ENCODE measurements at regions not wholly inside any gene's neighbourhood (a gene's known extent, or its start where the extent isn't known, plus 50 kb on each side); places are given as distances from the start of the nearest gene placed in this dataset.
A peak's percentile ranks its signal among the peaks of the same experiment; 100 is the strongest.

- H3K4me3 ChIP-seq (ENCODE audit: low read length), result no peak overlapping the region
- TF ChIP-seq CTCF (conservative IDR thresholded peaks at IDR 0.05; ENCODE audit: low read length), result no peak
- DNase-seq (ENCODE audit: low read depth), result no peak
Measured at GRCh38 chr16:54412777-54413455, 126.3 kb upstream of the IRX3 start.

- TF ChIP-seq CTCF (conservative IDR thresholded peaks at IDR 0.05; ENCODE audit: low read length), result no peak
- DNase-seq (ENCODE audit: low read depth), result no peak
- no peak overlapping the region for H3K4me3 ChIP-seq (ENCODE audit: low read length)
Measured at GRCh38 chr16:54412037-54412436, 125.5 kb upstream of the IRX3 start.

- no peak overlapping the region for H3K4me3 ChIP-seq (ENCODE audit: low read length)
- DNase-seq (ENCODE audit: low read depth), result no peak
- TF ChIP-seq CTCF (conservative IDR thresholded peaks at IDR 0.05; ENCODE audit: low read length), result no peak
Measured at GRCh38 chr16:54411544-54411943, 125.0 kb upstream of the IRX3 start.

GRCh38 chr16:54409982-54410381, 123.4 kb upstream of the IRX3 start:
- no peak overlapping the region for H3K4me3 ChIP-seq (ENCODE audit: low read length)
- no peak for TF ChIP-seq CTCF (conservative IDR thresholded peaks at IDR 0.05; ENCODE audit: low read length)
- no peak for DNase-seq (ENCODE audit: low read depth)

GRCh38 chr16:54407596-54407995, 121.0 kb upstream of the IRX3 start:
- no peak overlapping the region for H3K4me3 ChIP-seq (ENCODE audit: low read length)
- peak; percentile 90 for DNase-seq (ENCODE audit: low read depth)
- no peak for TF ChIP-seq CTCF (conservative IDR thresholded peaks at IDR 0.05; ENCODE audit: low read length)

GRCh38 chr16:54405478-54405877, 118.9 kb upstream of the IRX3 start:
- no peak for DNase-seq (ENCODE audit: low read depth)
- no peak for TF ChIP-seq CTCF (conservative IDR thresholded peaks at IDR 0.05; ENCODE audit: low read length)
- no peak overlapping the region for H3K4me3 ChIP-seq (ENCODE audit: low read length)

- H3K4me3 ChIP-seq (ENCODE audit: low read length), result no peak overlapping the region
- no peak for TF ChIP-seq CTCF (conservative IDR thresholded peaks at IDR 0.05; ENCODE audit: low read length)
- no peak for DNase-seq (ENCODE audit: low read depth)
Measured at GRCh38 chr16:54403580-54403979, 117.0 kb upstream of the IRX3 start.
